HG02938 (cell line): ENCODE measurements at regions not wholly inside any gene's neighbourhood (a gene's known extent, or its start where the extent isn't known, plus 50 kb on each side); places are given as distances from the start of the nearest gene placed in this dataset.
"Not testable (repeated sequence)": the region's sequence is repeated elsewhere in the genome, so short reads cannot be mapped to it uniquely, and the experiment has no call there.

Experiments
- ATAC-seq: cut with Tn5 transposase; IDR thresholded peaks from one replicate; pipeline ENCODE4 v1.9.1; 2021; ENCODE audit warnings: mild to moderate bottlenecking, moderate library complexity; ENCODE audit not compliant: unreplicated experiment

- ATAC-seq: no peak
These were observed 135.8 kb upstream of the TUSC1 start for GRCh38 chr9:25814023-25814422.

- ATAC-seq: no peak
These were observed 135.2 kb upstream of the TUSC1 start for GRCh38 chr9:25813478-25813877.

DNA sequence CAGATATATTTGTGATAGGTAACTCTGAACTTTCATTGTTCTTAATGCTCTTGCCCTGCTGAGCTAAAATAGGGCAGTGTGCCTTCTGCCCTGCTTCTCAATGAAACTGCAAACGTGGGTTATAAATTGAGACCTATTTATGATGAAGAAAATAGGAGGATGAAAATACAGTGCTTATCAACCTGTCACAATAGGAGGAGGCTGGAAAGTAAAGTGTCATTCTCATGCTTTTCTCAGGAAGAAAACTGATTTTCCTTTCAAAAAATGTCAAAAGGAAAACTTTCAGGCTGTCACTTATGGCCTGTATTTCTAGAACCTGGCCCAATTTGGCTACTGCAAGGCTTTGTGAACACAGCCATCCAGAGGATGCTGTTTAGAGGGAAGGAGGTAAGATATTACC is 130.3 kb upstream of the TUSC1 start:
- ATAC-seq: no peak

DNA sequence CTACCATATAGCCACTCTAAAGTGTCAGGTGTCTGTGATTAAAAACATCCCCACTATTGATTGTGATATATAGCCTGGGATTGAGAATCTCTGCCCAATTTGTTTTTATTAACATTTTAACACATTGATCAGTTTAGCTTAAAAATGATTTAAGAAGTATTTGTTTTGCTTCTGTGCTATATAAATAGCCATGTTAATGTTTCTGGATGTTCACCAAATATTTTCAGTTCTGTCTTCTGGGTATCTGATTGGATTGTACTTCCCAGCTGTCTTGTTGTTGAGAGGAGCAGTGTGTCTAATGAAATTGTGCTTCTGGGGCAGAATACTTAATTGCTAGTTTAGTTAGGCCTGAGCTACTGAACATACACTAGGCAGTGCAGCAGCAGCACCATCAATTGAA is 126.6 kb upstream of the TUSC1 start:
- no peak for ATAC-seq

DNA sequence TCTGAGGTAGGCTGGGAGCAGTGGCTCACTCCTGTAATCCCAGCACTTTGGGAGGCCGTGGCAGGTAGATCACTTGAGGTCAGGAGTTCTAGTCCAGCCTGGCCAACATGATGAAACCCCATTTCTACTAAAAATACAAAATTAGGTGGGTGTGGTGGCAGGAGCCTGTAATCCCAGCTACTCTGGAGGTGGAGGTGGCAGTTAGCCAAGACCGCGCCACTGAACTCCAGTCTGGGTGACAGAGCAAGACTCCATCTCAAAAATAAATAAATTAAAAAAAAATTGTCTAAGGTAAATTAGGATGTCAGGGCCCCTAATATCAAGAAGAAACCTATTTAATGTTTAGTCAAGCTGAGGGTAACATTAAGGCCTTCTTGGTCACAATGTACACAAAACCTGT is 123.7 kb upstream of the TUSC1 start:
- ATAC-seq: not testable (repeated sequence)

- no peak for ATAC-seq
These were observed 95.6 kb upstream of the TUSC1 start for GRCh38 chr9:25773805-25774204.

- ATAC-seq: no peak
These were observed 77.7 kb upstream of the TUSC1 start for GRCh38 chr9:25755951-25756350.

GRCh38 chr9:25752398-25752797 is 74.2 kb upstream of the TUSC1 start:
- ATAC-seq: no peak

DNA sequence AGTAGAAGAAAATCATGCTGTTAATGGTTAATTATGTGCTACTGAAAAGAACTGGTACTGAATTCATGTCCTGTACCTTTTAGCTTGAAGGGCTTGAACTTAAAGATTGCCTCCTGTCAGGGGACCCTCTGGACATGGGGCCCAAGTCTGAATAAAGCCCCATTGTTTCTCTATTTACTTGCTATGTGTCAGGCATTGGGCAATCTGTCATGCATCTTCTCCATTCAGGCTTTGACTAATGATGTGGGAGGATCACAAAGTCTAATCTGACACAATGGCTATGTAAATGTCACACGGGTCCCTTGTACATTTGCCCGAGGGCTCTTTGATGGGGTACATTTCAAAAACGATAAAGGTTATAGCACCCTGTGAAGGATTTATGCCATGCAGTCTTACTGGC is 64.0 kb upstream of the TUSC1 start:
- ATAC-seq: no peak

DNA sequence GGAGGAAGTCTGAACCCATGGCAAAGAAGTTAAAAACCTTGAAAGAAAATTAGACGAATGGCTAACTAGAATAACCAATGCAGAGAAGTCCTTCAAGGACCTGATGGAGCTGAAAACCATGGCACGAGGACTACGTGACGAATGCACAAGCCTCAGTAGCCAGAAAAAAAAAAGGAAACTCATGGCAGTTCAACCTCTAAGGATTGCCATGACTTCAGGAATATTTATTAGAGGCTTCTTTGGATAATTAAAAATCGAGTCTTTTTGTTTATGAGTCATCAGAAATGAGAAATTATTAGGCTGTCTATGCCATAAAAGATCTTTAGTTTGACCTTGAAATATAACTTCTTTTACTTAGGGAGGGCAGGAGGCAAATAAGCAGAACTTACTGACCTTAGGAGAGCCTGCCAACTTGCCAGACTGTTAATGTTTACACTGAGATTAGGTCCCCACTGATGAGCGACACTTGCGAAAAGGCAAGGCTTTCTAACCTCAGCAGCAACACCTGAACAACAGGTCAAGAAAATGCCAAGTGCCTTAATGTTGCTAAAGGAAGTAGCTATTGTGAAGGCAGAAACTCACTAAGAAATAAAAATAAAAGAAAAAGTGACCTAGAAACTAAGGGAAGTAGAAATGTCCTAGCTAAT is 55.2 kb upstream of the TUSC1 start:
- ATAC-seq: no peak

DNA sequence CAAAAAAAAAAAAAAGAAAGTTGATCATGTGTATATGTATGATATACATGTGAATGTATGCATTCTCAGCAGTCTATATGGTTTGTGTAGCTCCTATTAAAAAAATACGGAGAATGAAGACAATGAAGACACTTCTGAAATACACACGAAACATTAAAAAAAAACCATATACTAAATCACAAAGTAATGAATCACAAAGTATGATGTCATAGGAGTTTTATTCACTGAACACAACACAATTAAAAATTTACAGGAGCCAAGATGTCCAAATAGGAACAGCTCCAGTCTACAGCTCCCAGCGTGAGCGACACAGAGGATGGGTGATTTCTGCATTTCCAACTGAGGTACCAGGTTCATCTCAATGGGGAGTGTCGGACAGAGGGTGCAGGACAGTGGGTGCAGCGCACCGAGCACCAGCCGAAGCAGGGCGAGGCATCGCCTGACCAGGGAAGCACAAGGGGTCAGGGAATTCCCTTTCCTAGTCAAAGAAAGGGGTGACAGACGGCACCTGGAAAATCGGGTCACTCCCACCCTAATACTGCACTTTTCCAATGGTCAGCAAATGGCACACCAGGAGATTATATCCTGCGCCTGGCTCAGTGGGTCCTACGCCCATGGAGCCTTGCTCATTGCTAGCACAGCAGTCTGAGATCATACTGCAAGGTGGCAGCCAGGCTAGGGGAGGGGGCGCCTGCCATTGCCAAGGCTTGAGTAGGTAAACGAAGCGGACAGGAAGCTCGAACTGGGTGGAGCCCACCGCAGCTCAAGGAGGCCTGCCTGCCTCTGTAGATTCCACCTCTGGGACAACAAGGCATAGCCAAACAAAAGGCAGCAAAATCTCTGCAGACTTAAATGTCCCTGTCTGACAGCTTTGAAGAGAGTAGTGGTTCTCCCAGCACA is 53.9 kb upstream of the TUSC1 start:
- not testable (repeated sequence) for ATAC-seq
